Lower leg skin (tissue), 4 donors: ENCODE measurements at regions not wholly inside any gene's neighbourhood (a gene's known extent, or its start where the extent isn't known, plus 50 kb on each side); places are given as distances from the start of the nearest gene placed in this dataset.

Experiments used
- DNase-seq, 2 donors: peaks; one replicate each; pipeline ENCODE4 v3.0.0-alpha.2; 2019; ENCODE audit warnings: low spot score in 2 of 2
- H3K4me3 ChIP-seq: fragments of 200-600 bp; sonication (generic); 2 replicates; pipeline ENCODE4 v1.5.1; 2017; ENCODE audit warnings: mild to moderate bottlenecking, low read depth; ENCODE audit not compliant: poor library complexity, severe bottlenecking
- CTCF ChIP-seq, 3 donors: fragments of 450-650 bp; IDR thresholded peaks; one replicate each; pipeline ENCODE4 v1.5.1; 2016; ENCODE audit warnings: antibody characterized with exemption in 3 of 3, mild to moderate bottlenecking in 3 of 3, moderate library complexity in 2 of 3
- POLR2A ChIP-seq, 2 donors: fragments of 450-650 bp; IDR thresholded peaks; one replicate each; pipeline ENCODE4 v1.6.1; 2016 to 2017; ENCODE audit warnings: antibody characterized with exemption in 2 of 2, mild to moderate bottlenecking in 1 of 2, moderate library complexity in 1 of 2
- WGBS, 2 donors: methylation state at CpG; one replicate each; pipeline ENCODE4 v1.1.5; 2018; 5-methylcytosine and 5-hydroxymethylcytosine counted together
- intact Hi-C: fragments of 100-400 bp; cut with DNase I; formaldehyde crosslinking; loops from one replicate; pipeline ENCODE4 v1.15.0; 2023; ENCODE audit warnings: low total_unique reads

- intact Hi-C loops: no loop called here
- 68 to 71% methylated on average over 4 of the region's 4 CpGs for WGBS, 2 donors
- no peak for TF ChIP-seq CTCF (IDR thresholded peaks at IDR 0.05)
- no peak for TF ChIP-seq POLR2A (IDR thresholded peaks at IDR 0.05)
- H3K4me3 ChIP-seq: no peak overlapping the region
- no peak for DNase-seq
These were observed 569.2 kb downstream of the TFAP2B start for GRCh38 chr6:51387907-51388306.

- no peak for DNase-seq
- intact Hi-C loops: no loop called here
These were observed 575.4 kb downstream of the TFAP2B start for GRCh38 chr6:51394061-51394460.

GRCh38 chr6:51396583-51396982, 577.9 kb downstream of the TFAP2B start:
- H3K4me3 ChIP-seq: no peak overlapping the region
- no peak for DNase-seq
- intact Hi-C loops: no loop called here
- TF ChIP-seq CTCF (IDR thresholded peaks at IDR 0.05) (no peak), POLR2A (IDR thresholded peaks at IDR 0.05) (no peak)

More at GRCh38 chr6:51394061-51394460, 575.4 kb downstream of the TFAP2B start:
- no peak overlapping the region for H3K4me3 ChIP-seq
- no peak for TF ChIP-seq POLR2A (IDR thresholded peaks at IDR 0.05)
- TF ChIP-seq CTCF (IDR thresholded peaks at IDR 0.05): no peak

- intact Hi-C loops: no loop called here
- DNase-seq: no peak
- no peak for TF ChIP-seq CTCF (IDR thresholded peaks at IDR 0.05)
- TF ChIP-seq POLR2A (IDR thresholded peaks at IDR 0.05): no peak
- H3K4me3 ChIP-seq: no peak overlapping the region
- 61 to 76% methylated on average over 5 of the region's 5 CpGs for WGBS, 2 donors
These were observed 579.5 kb downstream of the TFAP2B start for GRCh38 chr6:51398064-51398705.

GRCh38 chr6:51398793-51399192, 580.1 kb downstream of the TFAP2B start:
- TF ChIP-seq POLR2A (IDR thresholded peaks at IDR 0.05) (no peak), CTCF (IDR thresholded peaks at IDR 0.05) (no peak)
- no peak for DNase-seq
- intact Hi-C loops: no loop called here
- H3K4me3 ChIP-seq: no peak overlapping the region
- 75 to 82% methylated on average over 5 of the region's 5 CpGs for WGBS, 2 donors

- TF ChIP-seq CTCF (IDR thresholded peaks at IDR 0.05): no peak
- no peak for TF ChIP-seq POLR2A (IDR thresholded peaks at IDR 0.05)
- intact Hi-C loops: no loop called here
- no peak overlapping the region for H3K4me3 ChIP-seq
- DNase-seq: no peak
- 92 to 93% methylated on average over 25 of the region's 25 CpGs for WGBS, 2 donors
These were observed 591.8 kb downstream of the TFAP2B start for GRCh38 chr6:51410453-51410852.
